Motor neuron (in vitro differentiated cells): ENCODE measurements at regions not wholly inside any gene's neighbourhood (a gene's known extent, or its start where the extent isn't known, plus 50 kb on each side); places are given as distances from the start of the nearest gene placed in this dataset.
"Not testable (repeated sequence)": the region's sequence is repeated elsewhere in the genome, so short reads cannot be mapped to it uniquely, and the experiment has no call there.

Experiments used
- ATAC-seq, 8 experiments: fragments of 200-7000 bp; cut with Tn5 transposase; replicated peaks in 6 of 8; 2 replicates each; pipeline ENCODE4 v1.8.0; 2021; ENCODE audit warnings: mild to moderate bottlenecking in 8 of 8, moderate library complexity in 8 of 8
- H3K27ac ChIP-seq, 2 donors: fragments of 250-450 bp; sonication (Bioruptor Pico); 2 replicates each; pipeline ENCODE4 v1.9.0; 2021; ENCODE audit warnings: antibody characterized with exemption in 2 of 2, mild to moderate bottlenecking in 2 of 2, moderate library complexity in 1 of 2
- H3K4me1 ChIP-seq, 2 donors: fragments of 250-450 bp; sonication (Bioruptor Pico); replicated peaks in 1 of 2; 2 replicates each; pipeline ENCODE4 v1.6.1; 2021; ENCODE audit warnings: antibody characterized with exemption in 2 of 2, mild to moderate bottlenecking in 2 of 2, moderate library complexity in 1 of 2
- H3K4me3 ChIP-seq, 5 donors: fragments of 250-450 bp; sonication (Bioruptor Pico); 2 replicates each; pipeline ENCODE4 v1.9.0; 2021; ENCODE audit warnings: antibody characterized with exemption in 5 of 5, mild to moderate bottlenecking in 5 of 5, moderate library complexity in 4 of 5
- WGBS, 10 experiments: fragments of 450-650 bp; shearing (Covaris generic); methylation state at CpG; one replicate each; pipeline ENCODE4 v1.0.0; 2022; 5-methylcytosine and 5-hydroxymethylcytosine counted together
- in situ Hi-C, 9 experiments: fragments of 400-800 bp; cut with MboI; loops; one replicate each; pipeline ENCODE4 v1.15.0; 2021; ENCODE audit warnings: low sequenced_read_pairs in 9 of 9, low pct_unique_long_range_greater_than_20kb in 2 of 9; ENCODE audit not compliant: unreplicated experiment in 9 of 9

DNA sequence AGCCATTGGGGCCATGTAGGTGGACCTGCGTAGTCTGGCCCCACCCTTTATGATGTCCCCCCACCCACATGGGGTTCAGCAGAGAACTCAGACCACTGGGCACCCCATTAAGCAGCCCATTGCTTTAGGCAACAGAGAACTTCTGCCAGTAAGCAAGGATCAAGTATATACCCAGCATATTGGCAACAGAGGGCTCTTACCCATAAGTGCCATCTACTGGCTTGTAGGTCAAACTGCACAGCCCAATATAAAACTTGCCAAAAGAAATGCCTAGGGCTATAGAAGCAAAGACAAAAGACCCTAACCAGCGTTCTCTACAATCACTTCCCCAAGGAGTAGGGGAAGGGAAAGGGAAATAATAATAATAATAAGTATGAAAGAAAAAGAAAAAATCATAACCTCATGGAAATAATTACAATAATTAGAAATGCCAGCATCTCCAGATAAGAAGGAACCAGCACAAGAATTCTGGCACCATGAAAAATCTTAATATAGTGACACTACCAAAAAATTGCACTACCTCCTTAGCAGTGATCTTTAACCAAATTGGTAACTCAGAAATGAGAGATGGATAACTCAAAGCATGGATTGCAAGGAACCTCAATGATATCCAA lies 1090.7 kb downstream of the FAT4 start:
- WGBS, 10 experiments: 0 to 100% (median 57%) methylated on average over 1 of the region's 2 CpGs; no CpG with 5 or more reads in 3 of the 10 experiments
- Histone ChIP-seq H3K27ac (no peak overlapping the region), H3K4me1 (no peaks in the 10 kb centered on the region), H3K4me3 (no peak overlapping the region)
- in situ Hi-C loops: loop anchor here in 1 of 9 experiments (25.0 kb wide), 1 partner anchor 182 kb away; no protein-coding TSS in a partner anchor
- peak in 3 of 8 experiments; percentile 29 to 52 (median 34) for ATAC-seq

DNA sequence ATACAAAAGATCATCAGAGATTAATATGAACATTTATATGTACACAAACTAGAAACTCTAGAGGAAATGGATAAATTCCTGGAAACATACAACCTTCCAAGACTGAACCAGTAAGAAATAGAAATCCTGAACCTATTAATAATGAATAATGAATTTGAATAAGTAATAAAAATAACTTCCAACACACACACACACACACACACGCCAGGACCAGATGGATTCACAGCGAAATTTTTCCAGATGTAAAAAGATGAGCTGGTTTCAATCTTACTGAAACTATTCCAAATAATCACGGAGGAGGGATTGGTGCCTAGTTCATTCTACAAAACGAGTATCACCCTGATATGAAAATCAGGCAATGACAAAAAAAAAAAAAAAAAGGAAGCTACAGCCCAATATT lies 1095.0 kb downstream of the FAT4 start:
- 5 to 96% (median 80%) methylated on average over 1 to 4 of the region's 4 CpGs; no CpG with 5 or more reads in 1 of the 10 experiments for WGBS, 10 experiments
- no peak for ATAC-seq
- Histone ChIP-seq H3K27ac (no peak overlapping the region), H3K4me3 (no peak overlapping the region), H3K4me1 (no peaks in the 10 kb centered on the region)
- in situ Hi-C loops: loop anchor here in 1 of 9 experiments (25.0 kb wide), 1 partner anchor 178 kb away; no protein-coding TSS in a partner anchor

DNA sequence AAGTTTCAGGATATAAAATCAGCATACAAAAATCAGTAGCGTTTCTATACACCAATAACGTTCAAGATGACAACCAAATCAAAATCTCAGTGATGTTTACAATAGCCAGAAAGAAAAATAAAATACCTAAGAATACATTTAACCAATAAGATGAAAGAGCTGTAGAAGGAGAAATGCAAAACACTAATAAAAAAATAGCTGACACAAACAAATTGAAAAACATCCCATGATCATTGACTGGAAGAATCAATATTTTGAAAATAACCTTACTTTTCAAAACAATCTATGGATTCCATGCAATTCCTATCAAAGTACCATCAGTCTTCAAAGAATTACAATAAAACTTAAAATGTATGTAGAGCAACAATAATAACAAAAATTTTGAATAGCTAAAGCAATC lies 1096.3 kb downstream of the FAT4 start:
- WGBS, 10 experiments: 28 to 100% (median 89%) methylated on average over 1 to 2 of the region's 2 CpGs
- no peak for ATAC-seq
- no peak overlapping the region for H3K4me3 ChIP-seq
- in situ Hi-C loops: loop anchor here in 1 of 9 experiments (25.0 kb wide), 1 partner anchor 176 kb away; no protein-coding TSS in a partner anchor
- H3K4me1 ChIP-seq: no peaks in the 10 kb centered on the region
- no peak overlapping the region for H3K27ac ChIP-seq

DNA sequence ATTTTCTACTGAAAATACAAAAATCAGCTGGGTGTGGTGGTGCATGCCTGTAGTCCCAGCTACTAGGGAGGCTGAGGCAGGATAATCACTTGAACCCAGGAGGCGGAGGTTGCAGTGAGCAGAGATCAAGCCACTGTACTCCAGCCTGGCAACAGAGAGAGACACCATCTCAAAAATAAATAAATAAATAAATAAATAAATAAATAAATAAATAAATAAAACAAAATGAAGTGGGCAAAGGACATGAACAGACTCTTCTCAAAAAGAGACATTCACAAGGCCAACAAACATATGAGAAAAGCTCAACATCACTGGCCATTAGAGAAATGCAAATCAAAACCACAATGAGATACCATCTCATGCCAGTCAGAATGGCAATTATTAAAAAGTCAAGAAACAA lies 1097.6 kb downstream of the FAT4 start:
- in situ Hi-C loops: loop anchor here in 1 of 9 experiments (25.0 kb wide), 1 partner anchor 175 kb away; no protein-coding TSS in a partner anchor
- not testable (repeated sequence) for H3K4me1 ChIP-seq, H3K27ac ChIP-seq, ATAC-seq, H3K4me3 ChIP-seq
- 78 to 100% (median 100%) methylated on average over 1 of the region's 1 CpG; no CpG with 5 or more reads in 2 of the 10 experiments for WGBS, 10 experiments

DNA sequence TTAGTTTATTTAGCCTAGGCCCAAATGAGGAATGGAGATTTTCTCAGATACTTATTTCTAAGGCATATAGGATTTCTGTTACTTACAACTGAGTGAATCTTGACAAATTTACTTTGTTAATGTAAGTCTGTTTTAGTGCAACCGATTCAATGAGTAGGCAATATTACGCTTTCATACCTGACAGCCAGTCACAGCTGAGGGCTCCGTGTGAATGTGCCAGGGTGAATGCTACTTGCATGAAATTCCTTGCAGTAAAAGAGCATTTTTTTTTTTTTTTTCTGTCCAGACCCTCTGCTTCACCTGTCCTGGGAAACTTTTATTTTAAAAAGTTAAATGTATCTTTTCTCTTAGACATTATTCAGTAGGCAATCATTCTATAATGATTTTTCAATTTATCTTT lies 1100.0 kb downstream of the FAT4 start:
- Histone ChIP-seq H3K4me1 (no peaks in the 10 kb centered on the region), H3K4me3 (no peak overlapping the region), H3K27ac (no peak overlapping the region)
- ATAC-seq: no peak
- 65 to 100% (median 82%) methylated on average over 2 to 3 of the region's 3 CpGs; no CpG with 5 or more reads in 1 of the 10 experiments for WGBS, 10 experiments
- in situ Hi-C loops: loop anchor here in 1 of 9 experiments (25.0 kb wide), 1 partner anchor 173 kb away; no protein-coding TSS in a partner anchor

DNA sequence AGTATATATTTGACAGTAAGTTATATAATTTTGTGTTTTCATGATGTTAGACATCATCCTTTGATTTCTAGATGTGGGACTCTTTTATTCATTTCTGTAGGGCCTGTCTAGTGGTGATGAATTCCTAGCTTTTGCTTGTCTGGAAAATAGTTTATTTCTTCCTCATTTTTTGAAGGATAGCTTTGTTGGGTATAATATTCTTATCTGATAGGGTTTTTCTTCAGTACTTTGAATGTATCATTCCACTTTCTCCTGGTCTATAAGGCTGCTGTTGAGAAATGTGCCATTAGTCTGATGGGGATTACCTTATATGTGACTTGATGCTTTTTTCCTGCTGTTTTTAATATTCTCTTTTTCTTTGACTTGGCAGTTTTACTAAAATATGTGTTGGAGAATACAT lies 1104.5 kb downstream of the FAT4 start:
- no peak for ATAC-seq
- H3K4me1 ChIP-seq: no peaks in the 10 kb centered on the region
- no peak overlapping the region for H3K27ac ChIP-seq
- in situ Hi-C loops: loop anchor here in 1 of 9 experiments (25.0 kb wide), 1 partner anchor 168 kb away; no protein-coding TSS in a partner anchor
- no peak overlapping the region for H3K4me3 ChIP-seq

DNA sequence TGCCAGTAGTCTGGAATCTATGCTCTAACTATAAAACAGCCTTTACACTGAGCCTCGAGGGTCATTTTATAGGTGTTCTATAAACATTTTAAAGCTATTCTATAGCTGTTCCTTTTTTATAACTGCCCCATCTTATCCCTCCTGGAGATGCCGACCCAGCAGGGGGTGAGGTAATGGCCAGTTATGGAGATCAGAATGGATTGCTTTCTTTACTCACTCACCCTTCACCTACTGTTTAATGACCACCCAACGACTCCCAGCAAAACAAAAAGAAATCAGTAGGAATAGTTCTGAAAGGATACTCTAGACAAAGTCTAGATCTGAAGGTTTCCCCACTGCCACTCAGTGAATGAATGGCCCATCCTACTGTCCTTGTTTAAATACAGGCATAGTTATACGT lies 1113.1 kb downstream of the FAT4 start:
- no peak for ATAC-seq
- WGBS, 10 experiments: 24 to 100% (median 70%) methylated on average over 1 to 4 of the region's 4 CpGs
- H3K27ac ChIP-seq: no peak overlapping the region
- H3K4me3 ChIP-seq: no peak overlapping the region
- in situ Hi-C loops: no loop called here
- H3K4me1 ChIP-seq: no peaks in the 10 kb centered on the region

DNA sequence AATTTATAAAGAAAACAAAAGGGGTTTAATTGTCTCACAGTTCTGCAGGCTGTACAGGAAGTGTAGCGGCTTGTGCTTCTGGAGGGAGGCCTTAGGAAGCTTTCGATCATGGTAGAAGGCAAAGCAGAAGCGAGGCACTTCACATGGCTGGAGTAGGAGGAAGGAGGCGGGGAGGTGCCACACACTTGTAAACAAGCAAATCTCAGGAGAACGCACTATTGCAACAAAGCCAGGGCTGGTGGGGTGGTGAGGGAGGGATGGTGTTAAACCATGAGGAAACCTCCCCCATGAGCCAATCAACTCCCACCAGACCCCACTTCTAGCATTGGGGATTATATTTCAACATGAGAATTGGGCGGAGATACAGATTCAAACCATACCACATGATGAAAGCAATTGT lies 1116.3 kb downstream of the FAT4 start:
- no peak overlapping the region for H3K4me3 ChIP-seq
- H3K4me1 ChIP-seq: no peaks in the 10 kb centered on the region
- WGBS, 10 experiments: 84 to 100% (median 95%) methylated on average over 1 to 6 of the region's 6 CpGs; no CpG with 5 or more reads in 3 of the 10 experiments
- in situ Hi-C loops: no loop called here
- ATAC-seq: no peak
- H3K27ac ChIP-seq: no peak overlapping the region

DNA sequence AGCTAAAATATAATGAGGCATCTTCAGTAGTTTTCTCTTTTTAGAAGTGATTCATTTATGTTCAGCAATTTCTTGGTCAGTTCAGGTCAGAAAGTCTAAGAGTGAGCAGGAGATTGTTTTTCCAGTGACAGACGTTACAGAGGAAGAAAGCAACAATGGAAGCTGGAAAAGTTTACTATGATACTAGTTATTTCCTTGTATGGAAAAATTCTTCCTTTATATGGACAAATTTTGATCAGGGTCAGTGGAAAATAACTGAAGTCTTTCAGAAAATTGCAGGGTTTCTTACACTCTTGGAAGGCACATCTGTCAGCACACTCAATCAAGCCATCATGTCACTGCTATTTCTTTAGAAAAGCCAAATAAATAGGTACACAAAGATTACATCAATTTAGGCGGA lies 1120.7 kb downstream of the FAT4 start:
- WGBS, 10 experiments: 52 to 83% (median 66%) methylated on average over 1 to 2 of the region's 2 CpGs; no CpG with 5 or more reads in 3 of the 10 experiments
- in situ Hi-C loops: no loop called here
- ATAC-seq: no peak
- Histone ChIP-seq H3K4me1 (peaks cover 0 to 10% of the 10 kb centered on the region in 2 donors), H3K27ac (no peak overlapping the region), H3K4me3 (no peak overlapping the region)

DNA sequence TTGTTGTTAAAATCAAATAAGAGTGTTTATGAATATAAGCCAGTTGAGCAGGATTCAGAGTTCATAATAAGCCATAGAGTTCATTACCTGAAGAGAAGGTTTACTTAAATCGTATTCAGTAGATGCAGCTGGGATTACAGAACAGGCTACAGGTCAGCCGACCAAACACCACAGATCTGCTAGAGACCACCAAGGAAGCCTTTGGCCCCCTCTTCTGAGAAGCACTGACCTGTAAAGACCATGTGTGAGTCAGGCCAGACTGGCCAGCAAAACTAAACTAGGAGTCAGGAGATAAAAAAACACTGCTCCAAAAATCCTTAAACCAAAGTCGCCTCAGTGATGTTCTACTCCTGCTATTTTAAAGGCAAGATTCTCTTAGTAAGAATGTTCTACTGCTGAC lies 1125.5 kb downstream of the FAT4 start:
- 20 to 100% (median 78%) methylated on average over 1 to 3 of the region's 3 CpGs; no CpG with 5 or more reads in 2 of the 10 experiments for WGBS, 10 experiments
- H3K4me3 ChIP-seq: no peak overlapping the region
- in situ Hi-C loops: no loop called here
- ATAC-seq: no peak
- no peak overlapping the region for H3K27ac ChIP-seq
- peaks cover 0 to 10% of the 10 kb centered on the region in 2 donors for H3K4me1 ChIP-seq

DNA sequence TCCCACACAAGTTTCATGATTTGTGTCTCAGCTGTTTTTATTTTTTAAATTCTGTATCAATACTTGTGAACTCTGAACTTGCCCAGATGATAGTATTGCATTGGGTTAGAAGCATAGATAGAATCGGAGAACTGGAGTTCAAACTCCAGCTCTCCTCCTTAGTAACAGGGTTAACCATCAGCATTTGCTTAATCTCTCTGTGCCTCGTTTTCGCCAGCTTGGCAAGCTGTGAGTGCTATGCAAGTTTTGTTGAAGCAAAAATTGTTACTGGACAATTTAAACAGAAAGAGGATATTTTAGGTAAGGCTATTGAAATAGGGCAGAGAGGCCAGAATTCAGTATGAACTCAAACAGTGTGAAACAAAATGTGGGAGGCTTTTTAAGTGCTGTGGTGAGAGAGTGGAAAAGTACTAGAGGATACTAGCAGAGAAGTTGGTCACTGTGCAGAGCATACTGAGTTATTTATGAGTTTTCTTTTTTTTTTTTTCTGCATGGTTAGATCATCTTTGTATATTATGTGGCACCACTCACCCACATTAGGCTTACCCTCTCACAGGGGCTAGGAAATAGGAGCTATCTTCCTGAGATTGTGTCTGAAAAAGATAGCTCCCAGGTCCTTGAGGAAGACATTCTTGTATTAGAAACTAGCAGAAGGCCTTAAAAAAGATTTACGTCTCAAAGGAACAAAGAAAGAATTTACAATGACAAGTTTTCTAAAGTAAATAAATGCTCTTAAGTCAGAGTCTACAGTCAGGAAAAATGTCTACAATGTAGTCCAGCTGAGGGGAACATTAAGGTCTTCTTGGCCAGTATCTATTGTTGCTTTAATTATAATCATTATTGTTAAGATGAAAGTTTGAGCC lies 1126.6 kb downstream of the FAT4 start:
- Histone ChIP-seq H3K4me1 (peaks cover 0 to 10% of the 10 kb centered on the region in 2 donors), H3K4me3 (no peak overlapping the region), H3K27ac (no peak overlapping the region)
- in situ Hi-C loops: no loop called here
- 23 to 93% (median 82%) methylated on average over 1 to 4 of the region's 4 CpGs for WGBS, 10 experiments
- no peak for ATAC-seq

DNA sequence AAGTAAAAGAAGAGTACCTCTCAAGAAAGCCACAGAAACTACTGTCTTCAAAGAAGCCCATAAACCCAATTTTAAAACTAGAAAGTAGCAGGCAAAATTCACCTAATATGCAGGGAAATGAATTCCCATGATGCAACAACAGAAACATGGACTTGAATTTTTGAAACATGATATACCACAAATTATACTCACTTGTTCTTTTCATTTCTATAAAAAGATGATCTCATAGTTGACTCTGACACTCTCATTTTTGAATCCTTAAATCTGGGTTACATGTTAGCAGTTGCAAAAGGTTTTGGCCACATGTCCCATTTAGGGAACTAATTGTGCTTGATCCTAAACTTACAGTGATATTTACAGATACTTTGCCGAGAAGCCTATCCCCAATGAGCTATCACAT lies 1130.8 kb downstream of the FAT4 start:
- peaks cover 4 to 10% of the 10 kb centered on the region in 2 donors for H3K4me1 ChIP-seq
- in situ Hi-C loops: no loop called here
- WGBS, 10 experiments: 11 to 100% (median 92%) methylated on average over 1 of the region's 1 CpG; no CpG with 5 or more reads in 4 of the 10 experiments
- H3K4me3 ChIP-seq: no peak overlapping the region
- no peak overlapping the region for H3K27ac ChIP-seq
- ATAC-seq: no peak

DNA sequence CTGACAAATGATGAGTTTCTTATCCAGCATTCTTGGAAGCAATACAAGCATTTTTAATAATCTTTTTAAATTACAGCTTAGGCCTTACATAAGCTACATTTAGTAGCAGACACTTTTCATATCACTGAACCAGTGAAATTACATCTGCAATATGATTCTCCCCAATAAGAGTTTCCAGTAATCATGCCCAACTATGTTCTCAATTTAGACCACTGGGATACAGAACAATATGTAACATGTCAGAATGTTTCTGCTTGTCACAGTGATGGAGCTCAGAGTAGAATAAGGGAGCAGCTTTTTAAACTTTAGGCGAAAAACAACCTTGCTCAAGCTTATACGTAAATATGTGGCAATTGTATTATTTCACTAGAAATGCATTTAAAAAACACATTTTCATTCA lies 1132.2 kb downstream of the FAT4 start:
- 80 to 100% (median 95%) methylated on average over 1 to 2 of the region's 2 CpGs for WGBS, 10 experiments
- no peak for ATAC-seq

More for the DNA sequence above, 1132.2 kb downstream of the FAT4 start:
- no peak overlapping the region for H3K27ac ChIP-seq
- no peak overlapping the region for H3K4me3 ChIP-seq
- peaks cover 4 to 10% of the 10 kb centered on the region in 2 donors for H3K4me1 ChIP-seq
- in situ Hi-C loops: no loop called here
